Liver (tissue), 3 donors: ENCODE measurements at regions not wholly inside any gene's neighbourhood (a gene's known extent, or its start where the extent isn't known, plus 50 kb on each side); places are given as distances from the start of the nearest gene placed in this dataset.

Experiments used
- ATF3 ChIP-seq: IDR thresholded peaks from 2 replicates; pipeline ENCODE4 v1.6.1; 2016; ENCODE audit warnings: antibody characterized with exemption
- FOXA1 ChIP-seq: IDR thresholded peaks from 2 replicates; pipeline ENCODE4 v1.6.1; 2016; ENCODE audit warnings: antibody characterized with exemption
- GABPA ChIP-seq, 2 donors: IDR thresholded peaks in 1 of 2; conservative IDR thresholded peaks in 1 of 2; 2 replicates each; pipeline ENCODE4 v1.6.1; 2016; ENCODE audit warnings: antibody characterized with exemption in 2 of 2, mild to moderate bottlenecking in 1 of 2, moderate library complexity in 1 of 2
- JUND ChIP-seq, 2 donors: IDR thresholded peaks; 2 replicates each; pipeline ENCODE4 v1.6.1; 2016; ENCODE audit warnings: antibody characterized with exemption in 2 of 2
- MAX ChIP-seq: IDR thresholded peaks from 2 replicates; pipeline ENCODE4 v1.6.1; 2016; ENCODE audit warnings: antibody characterized with exemption
- NR2F2 ChIP-seq: IDR thresholded peaks from 2 replicates; pipeline ENCODE4 v1.6.1; 2016; ENCODE audit warnings: antibody characterized with exemption
- SP1 ChIP-seq: IDR thresholded peaks from 2 replicates; pipeline ENCODE4 v1.6.1; 2018; ENCODE audit warnings: antibody characterized with exemption, mild to moderate bottlenecking
- TAF1 ChIP-seq: conservative IDR thresholded peaks from 2 replicates; pipeline ENCODE4 v1.6.1; 2016; ENCODE audit warnings: antibody characterized with exemption, mild to moderate bottlenecking
- YY1 ChIP-seq: IDR thresholded peaks from 2 replicates; pipeline ENCODE4 v1.6.1; 2016; ENCODE audit warnings: antibody characterized with exemption, mild to moderate bottlenecking
- TF ChIP-seq, protein P1 (sequence below): fragments of 150-350 bp; IDR thresholded peaks from 2 replicates; pipeline ENCODE4 v1.5.1; 2017; ENCODE audit warnings: improper control_type of control experiment, low read depth, low read length; ENCODE audit not compliant: missing input control
- TF ChIP-seq, protein P2 (sequence below): IDR thresholded peaks from 2 replicates; pipeline ENCODE4 v1.6.1; 2016; ENCODE audit warnings: antibody characterized with exemption
- TF ChIP-seq, protein P3 (sequence below): IDR thresholded peaks from 2 replicates; pipeline ENCODE4 v1.6.1; 2016; ENCODE audit warnings: antibody characterized with exemption, mild to moderate bottlenecking
- donor health status: healthy.
- donor health status: healthy.

- TF ChIP-seq, protein P1, sequence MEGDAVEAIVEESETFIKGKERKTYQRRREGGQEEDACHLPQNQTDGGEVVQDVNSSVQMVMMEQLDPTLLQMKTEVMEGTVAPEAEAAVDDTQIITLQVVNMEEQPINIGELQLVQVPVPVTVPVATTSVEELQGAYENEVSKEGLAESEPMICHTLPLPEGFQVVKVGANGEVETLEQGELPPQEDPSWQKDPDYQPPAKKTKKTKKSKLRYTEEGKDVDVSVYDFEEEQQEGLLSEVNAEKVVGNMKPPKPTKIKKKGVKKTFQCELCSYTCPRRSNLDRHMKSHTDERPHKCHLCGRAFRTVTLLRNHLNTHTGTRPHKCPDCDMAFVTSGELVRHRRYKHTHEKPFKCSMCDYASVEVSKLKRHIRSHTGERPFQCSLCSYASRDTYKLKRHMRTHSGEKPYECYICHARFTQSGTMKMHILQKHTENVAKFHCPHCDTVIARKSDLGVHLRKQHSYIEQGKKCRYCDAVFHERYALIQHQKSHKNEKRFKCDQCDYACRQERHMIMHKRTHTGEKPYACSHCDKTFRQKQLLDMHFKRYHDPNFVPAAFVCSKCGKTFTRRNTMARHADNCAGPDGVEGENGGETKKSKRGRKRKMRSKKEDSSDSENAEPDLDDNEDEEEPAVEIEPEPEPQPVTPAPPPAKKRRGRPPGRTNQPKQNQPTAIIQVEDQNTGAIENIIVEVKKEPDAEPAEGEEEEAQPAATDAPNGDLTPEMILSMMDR = no peak
- TF ChIP-seq, protein P2, sequence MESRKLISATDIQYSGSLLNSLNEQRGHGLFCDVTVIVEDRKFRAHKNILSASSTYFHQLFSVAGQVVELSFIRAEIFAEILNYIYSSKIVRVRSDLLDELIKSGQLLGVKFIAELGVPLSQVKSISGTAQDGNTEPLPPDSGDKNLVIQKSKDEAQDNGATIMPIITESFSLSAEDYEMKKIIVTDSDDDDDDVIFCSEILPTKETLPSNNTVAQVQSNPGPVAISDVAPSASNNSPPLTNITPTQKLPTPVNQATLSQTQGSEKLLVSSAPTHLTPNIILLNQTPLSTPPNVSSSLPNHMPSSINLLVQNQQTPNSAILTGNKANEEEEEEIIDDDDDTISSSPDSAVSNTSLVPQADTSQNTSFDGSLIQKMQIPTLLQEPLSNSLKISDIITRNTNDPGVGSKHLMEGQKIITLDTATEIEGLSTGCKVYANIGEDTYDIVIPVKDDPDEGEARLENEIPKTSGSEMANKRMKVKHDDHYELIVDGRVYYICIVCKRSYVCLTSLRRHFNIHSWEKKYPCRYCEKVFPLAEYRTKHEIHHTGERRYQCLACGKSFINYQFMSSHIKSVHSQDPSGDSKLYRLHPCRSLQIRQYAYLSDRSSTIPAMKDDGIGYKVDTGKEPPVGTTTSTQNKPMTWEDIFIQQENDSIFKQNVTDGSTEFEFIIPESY = no peak
- TF ChIP-seq MAX (no peak), YY1 (no peak), TAF1 (no peak), ATF3 (no peak), NR2F2 (no peak), JUND (IDR thresholded peaks at IDR 0.05) (no peak), FOXA1 (no peak), GABPA (IDR thresholded peaks at IDR 0.05 in 1 of 2, conservative IDR thresholded peaks at IDR 0.05 in 1 of 2) (no peak), SP1 (no peak)
- TF ChIP-seq, protein P3, sequence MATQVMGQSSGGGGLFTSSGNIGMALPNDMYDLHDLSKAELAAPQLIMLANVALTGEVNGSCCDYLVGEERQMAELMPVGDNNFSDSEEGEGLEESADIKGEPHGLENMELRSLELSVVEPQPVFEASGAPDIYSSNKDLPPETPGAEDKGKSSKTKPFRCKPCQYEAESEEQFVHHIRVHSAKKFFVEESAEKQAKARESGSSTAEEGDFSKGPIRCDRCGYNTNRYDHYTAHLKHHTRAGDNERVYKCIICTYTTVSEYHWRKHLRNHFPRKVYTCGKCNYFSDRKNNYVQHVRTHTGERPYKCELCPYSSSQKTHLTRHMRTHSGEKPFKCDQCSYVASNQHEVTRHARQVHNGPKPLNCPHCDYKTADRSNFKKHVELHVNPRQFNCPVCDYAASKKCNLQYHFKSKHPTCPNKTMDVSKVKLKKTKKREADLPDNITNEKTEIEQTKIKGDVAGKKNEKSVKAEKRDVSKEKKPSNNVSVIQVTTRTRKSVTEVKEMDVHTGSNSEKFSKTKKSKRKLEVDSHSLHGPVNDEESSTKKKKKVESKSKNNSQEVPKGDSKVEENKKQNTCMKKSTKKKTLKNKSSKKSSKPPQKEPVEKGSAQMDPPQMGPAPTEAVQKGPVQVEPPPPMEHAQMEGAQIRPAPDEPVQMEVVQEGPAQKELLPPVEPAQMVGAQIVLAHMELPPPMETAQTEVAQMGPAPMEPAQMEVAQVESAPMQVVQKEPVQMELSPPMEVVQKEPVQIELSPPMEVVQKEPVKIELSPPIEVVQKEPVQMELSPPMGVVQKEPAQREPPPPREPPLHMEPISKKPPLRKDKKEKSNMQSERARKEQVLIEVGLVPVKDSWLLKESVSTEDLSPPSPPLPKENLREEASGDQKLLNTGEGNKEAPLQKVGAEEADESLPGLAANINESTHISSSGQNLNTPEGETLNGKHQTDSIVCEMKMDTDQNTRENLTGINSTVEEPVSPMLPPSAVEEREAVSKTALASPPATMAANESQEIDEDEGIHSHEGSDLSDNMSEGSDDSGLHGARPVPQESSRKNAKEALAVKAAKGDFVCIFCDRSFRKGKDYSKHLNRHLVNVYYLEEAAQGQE = no peak
Measured at GRCh38 chr5:93967923-93968322, 226.5 kb upstream of the POU5F2 start.
